Thoracic aorta (tissue), 2 donors: ENCODE measurements at regions not wholly inside any gene's neighbourhood (a gene's known extent, or its start where the extent isn't known, plus 50 kb on each side); places are given as distances from the start of the nearest gene placed in this dataset.

Experiments used
- ATAC-seq: fragments of 150-250 bp; one replicate; pipeline ENCODE4 v1.8.0; 2017; ENCODE audit warnings: low read depth; ENCODE audit not compliant: insufficient number of reproducible peaks, low FRiP score
- DNase-seq: peaks from one replicate; pipeline ENCODE4 v3.0.0-alpha.2; 2020; ENCODE audit warnings: low spot score
- H3K27ac ChIP-seq, 2 donors: fragments of 200-600 bp; sonication (generic); 1 replicate in 1 of 2; 2 replicates in 1 of 2; pipeline ENCODE4 v1.5.1; 2016; ENCODE audit warnings: mild to moderate bottlenecking in 2 of 2, moderate library complexity in 2 of 2
- H3K27me3 ChIP-seq: fragments of 200-600 bp; sonication (generic); replicated peaks from 2 replicates; pipeline ENCODE4 v1.6.0; 2016; ENCODE audit warnings: mild to moderate bottlenecking; ENCODE audit not compliant: insufficient read depth
- H3K36me3 ChIP-seq: fragments of 200-600 bp; sonication (generic); one replicate; pipeline ENCODE4 v1.5.1; 2016
- H3K4me1 ChIP-seq, 2 donors: fragments of 200-600 bp; sonication (generic); 1 replicate in 1 of 2; 2 replicates in 1 of 2; pipeline versions ENCODE4 v1.5.1 to v1.6.0; 2016; ENCODE audit warnings: low read depth in 2 of 2, mild to moderate bottlenecking in 1 of 2; ENCODE audit not compliant: control insufficient read depth in 1 of 2
- H3K4me3 ChIP-seq: fragments of 200-600 bp; sonication (generic); 2 replicates; pipeline ENCODE4 v1.5.1; 2016; ENCODE audit warnings: mild to moderate bottlenecking
- H3K9me3 ChIP-seq: fragments of 200-600 bp; sonication (generic); 2 replicates; pipeline ENCODE4 v1.5.1; 2016
- TF ChIP-seq, protein P1 (sequence below): fragments of 200-600 bp; sonication (generic); IDR thresholded peaks from one replicate; pipeline ENCODE4 v1.5.1; 2019; ENCODE audit warnings: antibody characterized with exemption

DNA sequence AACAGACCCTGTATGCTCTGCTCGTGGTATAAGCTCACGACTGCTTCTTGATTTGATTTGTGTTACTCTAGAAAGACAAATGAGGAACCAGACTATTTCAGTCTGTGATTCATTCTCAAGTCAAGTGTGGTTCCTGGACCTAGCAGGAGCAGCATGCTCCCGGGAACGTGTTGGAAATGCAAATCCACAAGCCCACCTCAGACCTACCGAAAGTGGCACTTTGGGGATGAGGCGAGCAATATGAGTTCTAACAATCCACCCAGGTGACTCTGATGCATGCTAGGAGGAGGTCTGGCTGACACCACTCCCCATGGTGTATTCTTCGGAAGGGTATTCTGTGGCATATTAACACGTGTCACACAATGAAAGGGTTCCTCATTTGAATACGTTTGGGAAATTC lies 59.5 kb upstream of the TMX1 start:
- Histone ChIP-seq H3K4me1 (no peaks in the 10 kb centered on the region), H3K36me3 (no peaks in the 10 kb centered on the region), H3K27me3 (no peaks in the 10 kb centered on the region), H3K27ac (no peak overlapping the region), H3K9me3 (no peaks in the 10 kb centered on the region), H3K4me3 (no peak overlapping the region)
- DNase-seq (no peak), ATAC-seq (no peak)
- TF ChIP-seq, protein P1, sequence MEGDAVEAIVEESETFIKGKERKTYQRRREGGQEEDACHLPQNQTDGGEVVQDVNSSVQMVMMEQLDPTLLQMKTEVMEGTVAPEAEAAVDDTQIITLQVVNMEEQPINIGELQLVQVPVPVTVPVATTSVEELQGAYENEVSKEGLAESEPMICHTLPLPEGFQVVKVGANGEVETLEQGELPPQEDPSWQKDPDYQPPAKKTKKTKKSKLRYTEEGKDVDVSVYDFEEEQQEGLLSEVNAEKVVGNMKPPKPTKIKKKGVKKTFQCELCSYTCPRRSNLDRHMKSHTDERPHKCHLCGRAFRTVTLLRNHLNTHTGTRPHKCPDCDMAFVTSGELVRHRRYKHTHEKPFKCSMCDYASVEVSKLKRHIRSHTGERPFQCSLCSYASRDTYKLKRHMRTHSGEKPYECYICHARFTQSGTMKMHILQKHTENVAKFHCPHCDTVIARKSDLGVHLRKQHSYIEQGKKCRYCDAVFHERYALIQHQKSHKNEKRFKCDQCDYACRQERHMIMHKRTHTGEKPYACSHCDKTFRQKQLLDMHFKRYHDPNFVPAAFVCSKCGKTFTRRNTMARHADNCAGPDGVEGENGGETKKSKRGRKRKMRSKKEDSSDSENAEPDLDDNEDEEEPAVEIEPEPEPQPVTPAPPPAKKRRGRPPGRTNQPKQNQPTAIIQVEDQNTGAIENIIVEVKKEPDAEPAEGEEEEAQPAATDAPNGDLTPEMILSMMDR, result no peak

DNA sequence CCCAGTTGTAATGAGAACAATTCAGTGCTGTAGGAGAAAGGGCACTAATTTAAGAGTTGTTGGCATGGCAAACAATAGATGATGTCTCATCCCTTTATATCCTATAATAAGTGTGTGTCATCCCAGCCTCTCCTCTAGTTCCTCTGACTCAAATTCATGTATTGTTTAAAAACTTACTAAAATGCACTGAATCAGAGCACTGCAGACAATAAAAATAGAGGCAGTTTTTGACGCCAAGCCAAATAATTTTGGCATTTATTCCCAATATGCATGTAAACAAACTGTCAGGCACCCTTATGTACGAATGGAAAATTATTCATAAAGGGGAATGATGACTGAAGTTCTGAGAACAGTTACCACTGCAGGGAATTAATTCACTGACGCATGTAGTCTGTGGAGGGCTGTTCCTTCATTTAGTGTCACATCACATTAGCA lies 57.9 kb upstream of the TMX1 start:
- Histone ChIP-seq H3K9me3 (no peaks in the 10 kb centered on the region), H3K4me3 (no peak overlapping the region), H3K36me3 (no peaks in the 10 kb centered on the region), H3K27me3 (no peaks in the 10 kb centered on the region), H3K27ac (no peak overlapping the region), H3K4me1 (no peaks in the 10 kb centered on the region)
- ATAC-seq, result no peak
- no peak for DNase-seq
- TF ChIP-seq, protein P1, result no peak

DNA sequence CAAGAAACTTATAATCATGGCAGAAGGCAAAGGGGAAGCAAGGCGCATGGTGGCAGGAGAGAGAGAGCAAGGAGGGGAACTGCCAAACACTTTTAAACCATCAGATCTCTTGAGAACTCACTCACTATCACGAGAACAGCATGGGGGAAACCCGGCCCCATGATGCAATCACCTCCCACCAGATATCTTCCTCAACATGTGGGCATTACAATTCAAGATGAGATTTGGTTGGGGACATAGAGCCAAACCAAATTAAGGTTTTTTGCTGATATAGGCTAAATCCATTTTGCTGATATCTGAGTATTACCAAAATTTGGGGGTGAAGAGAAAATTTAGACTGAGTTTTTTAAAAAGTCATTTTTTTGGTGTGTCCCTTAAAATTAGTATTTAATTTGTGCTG lies 54.9 kb upstream of the TMX1 start:
- H3K4me1 ChIP-seq, result peaks cover 6 to 12% of the 10 kb centered on the region in 2 donors
- no peak for ATAC-seq
- no peak overlapping the region for H3K4me3 ChIP-seq
- H3K27me3 ChIP-seq, result no peaks in the 10 kb centered on the region
- no peak overlapping the region for H3K27ac ChIP-seq
- no peaks in the 10 kb centered on the region for H3K36me3 ChIP-seq
- DNase-seq, result no peak
- H3K9me3 ChIP-seq, result no peaks in the 10 kb centered on the region
- TF ChIP-seq, protein P1, result no peak

DNA sequence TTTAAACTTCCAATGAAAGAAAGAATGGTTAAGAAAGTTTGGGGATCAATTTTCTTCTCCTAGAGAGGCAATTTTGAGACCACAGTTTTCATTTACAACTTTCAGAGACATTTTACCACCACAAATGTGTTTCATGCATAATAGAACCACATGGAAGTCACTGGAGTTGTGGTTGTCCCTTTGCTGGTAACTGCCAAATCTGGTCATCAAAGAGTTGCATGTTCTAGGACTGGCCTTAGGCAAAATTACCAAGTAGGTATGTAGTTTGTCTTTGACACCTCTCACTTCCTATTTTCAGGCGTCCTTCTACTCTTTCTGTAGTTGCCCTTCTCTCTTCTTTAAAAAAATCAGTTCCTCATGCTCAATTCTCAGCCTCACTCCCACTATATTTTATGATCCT lies 54.3 kb upstream of the TMX1 start:
- DNase-seq (no peak), ATAC-seq (no peak)
- TF ChIP-seq, protein P1, result no peak
- no peaks in the 10 kb centered on the region for H3K27me3 ChIP-seq
- peaks cover 6 to 12% of the 10 kb centered on the region in 2 donors for H3K4me1 ChIP-seq
- H3K4me3 ChIP-seq, result no peak overlapping the region
- H3K9me3 ChIP-seq, result no peaks in the 10 kb centered on the region
- no peak overlapping the region for H3K27ac ChIP-seq
- H3K36me3 ChIP-seq, result no peaks in the 10 kb centered on the region

DNA sequence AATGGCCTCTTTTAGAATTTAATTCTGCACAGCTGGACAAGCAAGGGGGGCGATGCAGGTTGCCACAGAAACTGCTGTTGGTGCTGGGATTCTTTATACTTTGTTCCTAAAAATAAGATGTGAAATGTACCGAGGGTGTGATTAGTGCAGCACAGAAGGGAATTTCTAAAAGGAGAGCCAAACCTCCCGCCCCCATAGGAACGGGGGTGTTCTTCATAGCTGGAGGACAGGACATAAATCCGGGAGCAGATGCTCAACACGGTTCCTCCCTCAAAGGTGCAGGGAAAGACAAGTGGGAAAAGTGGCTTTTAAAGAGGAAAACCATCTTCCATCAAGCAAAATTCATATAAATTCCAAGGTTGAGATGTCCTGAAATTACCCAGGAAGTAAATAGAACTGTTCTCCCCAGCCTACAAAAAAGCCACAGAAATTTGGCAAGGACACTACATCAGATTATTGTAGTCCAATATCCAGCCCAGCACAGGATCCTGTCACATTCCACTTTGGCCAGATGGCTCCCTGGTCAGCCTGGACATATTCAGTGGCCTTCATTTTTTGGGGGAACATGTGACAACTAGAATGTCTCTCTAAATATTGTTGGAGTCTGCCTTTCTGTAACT lies 51.4 kb upstream of the TMX1 start:
- H3K27me3 ChIP-seq, result no peaks in the 10 kb centered on the region
- no peaks in the 10 kb centered on the region for H3K36me3 ChIP-seq
- TF ChIP-seq, protein P1, result no peak
- no peak overlapping the region for H3K27ac ChIP-seq
- no peaks in the 10 kb centered on the region for H3K9me3 ChIP-seq
- H3K4me1 ChIP-seq, result peaks cover 6 to 12% of the 10 kb centered on the region in 2 donors
- ATAC-seq (no peak), DNase-seq (no peak)
- no peak overlapping the region for H3K4me3 ChIP-seq
